ENCODE measurements at regions not wholly inside any gene's neighbourhood (a gene's known extent, or its start where the extent isn't known, plus 50 kb on each side); places are given as distances from the start of the nearest gene placed in this dataset.

- ChIA-PET CTCF (no interaction called here), POLR2A (no interaction called here)
- no peak overlapping the region for H3K4me2 ChIP-seq
- WGBS (ENCODE audit: missing lambda C conversion rate), result 24% methylated on average over 7 of the region's 7 CpGs
- no peaks in the 10 kb centered on the region for H3K4me1 ChIP-seq
- no peak for TF ChIP-seq GATA3 (IDR thresholded peaks at IDR 0.05; ENCODE audit: borderline replicate concordance)
- TF ChIP-seq TFCP2L1 (CRISPR knock-in tag; IDR thresholded peaks at IDR 0.05), result no peak
- peak; percentile 48 for TF ChIP-seq MAFK (IDR thresholded peaks at IDR 0.05; ENCODE audit: partially characterized antibody)
- no peak for TF ChIP-seq HOXB5 (CRISPR knock-in tag; IDR thresholded peaks at IDR 0.05)
- no peak for TF ChIP-seq JUN (IDR thresholded peaks at IDR 0.05)
- no peak for ATAC-seq
- no peak for DNase-seq (ENCODE audit: low read depth in 1 of 2, low spot score in 1 of 2)
- no peak for FAIRE-seq
- H3K4me3 ChIP-seq, result no peak overlapping the region
- no peaks in the 10 kb centered on the region for H3K9me3 ChIP-seq
- H3K27ac ChIP-seq, result no peak overlapping the region
Observed at GRCh38 chr13:91292630-91293221, 54.8 kb upstream of the MIR17HG start.

- 38% methylated on average over 15 of the region's 15 CpGs for WGBS (ENCODE audit: missing lambda C conversion rate)
- H3K9me3 ChIP-seq, result no peaks in the 10 kb centered on the region
- H3K4me1 ChIP-seq, result no peaks in the 10 kb centered on the region
- no peak overlapping the region for H3K4me2 ChIP-seq
- ATAC-seq (no peak), FAIRE-seq (no peak), DNase-seq (ENCODE audit: low read depth in 1 of 2, low spot score in 1 of 2) (no peak)
- no peak overlapping the region for H3K4me3 ChIP-seq
- no peak overlapping the region for H3K27ac ChIP-seq
- ChIA-PET CTCF (no interaction called here), POLR2A (no interaction called here)
- TF ChIP-seq SREBF2 (IDR thresholded peaks at IDR 0.05), result no peak
Observed at GRCh38 chr13:91295712-91296410, 51.6 kb upstream of the MIR17HG start.

GRCh38 chr13:91297503-91297902, 50.0 kb upstream of the MIR17HG start:
- H3K4me1 ChIP-seq, result no peaks in the 10 kb centered on the region
- no peak for FAIRE-seq

More at GRCh38 chr13:91297503-91297902, 50.0 kb upstream of the MIR17HG start:
- Histone ChIP-seq H3K4me3 (no peak overlapping the region), H3K9me3 (no peaks in the 10 kb centered on the region), H3K27ac (no peak overlapping the region), H3K4me2 (no peak overlapping the region)
- no peak for TF ChIP-seq HES2 (IDR thresholded peaks at IDR 0.05)
- POLR2A ChIA-PET, result no interaction called here
- DNase-seq (ENCODE audit: low read depth in 1 of 2, low spot score in 1 of 2) (no peak), ATAC-seq (no peak)
- CTCF ChIA-PET, result no interaction called here
- 0% methylated on average over 2 of the region's 2 CpGs for WGBS (ENCODE audit: missing lambda C conversion rate)

Small RNA genes lying in the stretch of these regions (small RNA-seq; reads per million reads assigned to genes)
- 0 reads per million in 6 experiments for gene AL445647.2
- gene BRK1P2, result 0 reads per million in 6 experiments
- 0 reads per million in 6 experiments for gene RF00212
- 0 reads per million in 6 experiments for gene RNA5SP34
- 0 reads per million in 6 experiments for gene RNU6-75P
